SK-N-SH treated with all-trans-retinoic acid at 6 μM for 48 hours (cell line): ENCODE measurements at regions not wholly inside any gene's neighbourhood (a gene's known extent, or its start where the extent isn't known, plus 50 kb on each side); places are given as distances from the start of the nearest gene placed in this dataset.

Source experiments
- ATAC-seq: fragments of 200-7000 bp; cut with Tn5 transposase; 3 replicates; pipeline ENCODE4 v1.9.1; 2020; ENCODE audit warnings: mild to moderate bottlenecking, moderate library complexity
- ARNTL ChIP-seq: fragments of 450-650 bp; formaldehyde crosslinking; IDR thresholded peaks from 2 replicates; pipeline ENCODE4 v1.5.0; 2020; ENCODE audit warnings: low read depth, mild to moderate bottlenecking, moderate library complexity, borderline replicate concordance
- BACH2 ChIP-seq: fragments of 250-450 bp; sonication (Bioruptor Pico); IDR thresholded peaks from 2 replicates; pipeline ENCODE4 v1.9.0; 2021; ENCODE audit warnings: mild to moderate bottlenecking, borderline replicate concordance
- ESRRG ChIP-seq: fragments of 250-450 bp; sonication (Bioruptor Pico); IDR thresholded peaks from 2 replicates; pipeline ENCODE4 v1.6.1; 2021; ENCODE audit warnings: mild to moderate bottlenecking
- GLIS3 ChIP-seq: fragments of 250-450 bp; sonication (Bioruptor Pico); IDR thresholded peaks from 2 replicates; pipeline ENCODE4 v1.5.0; 2020; ENCODE audit warnings: mild to moderate bottlenecking, moderate library complexity
- ISL1 ChIP-seq: fragments of 250-450 bp; sonication (Bioruptor Pico); IDR thresholded peaks from 2 replicates; pipeline ENCODE4 v2.1.2; 2022; ENCODE audit warnings: mild to moderate bottlenecking, moderate library complexity
- OSR1 ChIP-seq: fragments of 250-450 bp; sonication (Bioruptor Pico); IDR thresholded peaks from 2 replicates; pipeline ENCODE4 v1.8.0; 2022; ENCODE audit warnings: moderate library complexity, mild to moderate bottlenecking, inconsistent platforms
- PPARA ChIP-seq: fragments of 250-450 bp; sonication (Bioruptor Pico); IDR thresholded peaks from 2 replicates; pipeline ENCODE4 v1.5.0; 2020; ENCODE audit warnings: mild to moderate bottlenecking, borderline replicate concordance
- RARB ChIP-seq: fragments of 250-450 bp; sonication (Bioruptor Pico); IDR thresholded peaks from 2 replicates; pipeline ENCODE4 v1.8.0; 2021; ENCODE audit warnings: mild to moderate bottlenecking, moderate library complexity
- SNAI2 ChIP-seq: fragments of 250-450 bp; sonication (Bioruptor Pico); IDR thresholded peaks from 2 replicates; pipeline ENCODE4 v1.5.0; 2020; ENCODE audit warnings: mild to moderate bottlenecking, moderate library complexity
- TCF4 ChIP-seq: fragments of 250-450 bp; sonication (Bioruptor Pico); IDR thresholded peaks from 2 replicates; pipeline ENCODE4 v1.8.0; 2021; ENCODE audit warnings: mild to moderate bottlenecking, moderate library complexity, borderline replicate concordance
- ZC3H10 ChIP-seq: fragments of 250-450 bp; sonication (Bioruptor Pico); IDR thresholded peaks from 2 replicates; pipeline ENCODE4 v1.5.1; 2021; ENCODE audit warnings: mild to moderate bottlenecking, moderate library complexity
- ZFP3 ChIP-seq: fragments of 250-450 bp; sonication (Bioruptor Pico); IDR thresholded peaks from 2 replicates; pipeline ENCODE4 v1.5.0; 2020; ENCODE audit warnings: mild to moderate bottlenecking, moderate library complexity
- ZFP30 ChIP-seq: fragments of 450-650 bp; formaldehyde crosslinking; IDR thresholded peaks from 2 replicates; pipeline ENCODE4 v1.5.0; 2022; ENCODE audit warnings: mild to moderate bottlenecking, moderate library complexity
- ZNF565 ChIP-seq: fragments of 450-650 bp; formaldehyde crosslinking; conservative IDR thresholded peaks from 2 replicates; pipeline ENCODE4 v1.5.0; 2020; ENCODE audit warnings: low read depth, mild to moderate bottlenecking, moderate library complexity
- ZNF70 ChIP-seq: fragments of 450-650 bp; formaldehyde crosslinking; IDR thresholded peaks from 2 replicates; pipeline ENCODE4 v1.5.0; 2020; ENCODE audit warnings: mild to moderate bottlenecking, moderate library complexity
- ZNF8 ChIP-seq: fragments of 450-650 bp; formaldehyde crosslinking; IDR thresholded peaks from 2 replicates; pipeline ENCODE4 v1.5.0; 2020; ENCODE audit warnings: mild to moderate bottlenecking, moderate library complexity
- TF ChIP-seq, protein P1 (sequence below): fragments of 250-450 bp; sonication (Bioruptor Pico); IDR thresholded peaks from 2 replicates; pipeline ENCODE4 v1.8.0; 2021; ENCODE audit warnings: low read depth, mild to moderate bottlenecking, moderate library complexity, borderline replicate concordance
- TF ChIP-seq, protein P2 (sequence below): fragments of 250-450 bp; sonication (Bioruptor Pico); IDR thresholded peaks from 2 replicates; pipeline ENCODE4 v1.5.1; 2020; ENCODE audit warnings: low read depth, mild to moderate bottlenecking, moderate library complexity
- TF ChIP-seq, protein P3 (sequence below): fragments of 250-450 bp; sonication (Bioruptor Pico); IDR thresholded peaks from 2 replicates; pipeline ENCODE4 v1.5.0; 2020; ENCODE audit warnings: mild to moderate bottlenecking, moderate library complexity
- TF ChIP-seq, protein P4 (sequence below): fragments of 250-450 bp; sonication (Bioruptor Pico); IDR thresholded peaks from 2 replicates; pipeline ENCODE4 v1.5.1; 2021; ENCODE audit warnings: mild to moderate bottlenecking, moderate library complexity

DNA sequence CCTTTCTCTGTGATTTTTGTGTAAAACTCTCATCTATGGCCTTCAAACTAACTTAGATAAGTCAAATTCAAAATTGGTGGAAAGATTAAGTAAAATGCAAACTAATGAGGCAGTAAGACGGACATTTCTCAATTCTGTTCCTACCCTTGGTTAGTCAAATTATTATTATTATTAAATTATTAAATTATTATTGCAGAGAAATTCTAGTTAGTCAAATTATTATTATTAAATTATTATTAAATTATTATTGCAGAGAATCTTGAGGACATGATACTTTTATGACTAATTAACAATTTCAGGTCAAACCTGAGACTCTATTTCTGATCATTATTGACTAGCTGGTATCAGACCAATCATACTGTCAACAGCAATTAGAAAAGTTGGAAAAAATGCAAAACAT, 845.0 kb upstream of the NECTIN3 start:
- TF ChIP-seq, protein P1, sequence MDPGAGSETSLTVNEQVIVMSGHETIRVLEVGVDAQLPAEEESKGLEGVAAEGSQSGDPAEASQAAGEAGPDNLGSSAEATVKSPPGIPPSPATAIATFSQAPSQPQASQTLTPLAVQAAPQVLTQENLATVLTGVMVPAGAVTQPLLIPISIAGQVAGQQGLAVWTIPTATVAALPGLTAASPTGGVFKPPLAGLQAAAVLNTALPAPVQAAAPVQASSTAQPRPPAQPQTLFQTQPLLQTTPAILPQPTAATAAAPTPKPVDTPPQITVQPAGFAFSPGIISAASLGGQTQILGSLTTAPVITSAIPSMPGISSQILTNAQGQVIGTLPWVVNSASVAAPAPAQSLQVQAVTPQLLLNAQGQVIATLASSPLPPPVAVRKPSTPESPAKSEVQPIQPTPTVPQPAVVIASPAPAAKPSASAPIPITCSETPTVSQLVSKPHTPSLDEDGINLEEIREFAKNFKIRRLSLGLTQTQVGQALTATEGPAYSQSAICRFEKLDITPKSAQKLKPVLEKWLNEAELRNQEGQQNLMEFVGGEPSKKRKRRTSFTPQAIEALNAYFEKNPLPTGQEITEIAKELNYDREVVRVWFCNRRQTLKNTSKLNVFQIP (CRISPR knock-in tag): no peak
- TF ChIP-seq ZFP30 (CRISPR knock-in tag) (no peak), TCF4 (CRISPR knock-in tag) (no peak), GLIS3 (no peak), ZFP3 (CRISPR knock-in tag) (no peak), RARB (no peak), BACH2 (CRISPR knock-in tag) (no peak), OSR1 (CRISPR knock-in tag) (no peak), ZC3H10 (CRISPR knock-in tag) (no peak), ZNF565 (CRISPR knock-in tag) (no peak), PPARA (CRISPR knock-in tag) (no peak), ARNTL (CRISPR knock-in tag) (no peak), SNAI2 (no peak), ESRRG (CRISPR knock-in tag) (no peak), ISL1 (CRISPR knock-in tag) (no peak)
- TF ChIP-seq, protein P2, sequence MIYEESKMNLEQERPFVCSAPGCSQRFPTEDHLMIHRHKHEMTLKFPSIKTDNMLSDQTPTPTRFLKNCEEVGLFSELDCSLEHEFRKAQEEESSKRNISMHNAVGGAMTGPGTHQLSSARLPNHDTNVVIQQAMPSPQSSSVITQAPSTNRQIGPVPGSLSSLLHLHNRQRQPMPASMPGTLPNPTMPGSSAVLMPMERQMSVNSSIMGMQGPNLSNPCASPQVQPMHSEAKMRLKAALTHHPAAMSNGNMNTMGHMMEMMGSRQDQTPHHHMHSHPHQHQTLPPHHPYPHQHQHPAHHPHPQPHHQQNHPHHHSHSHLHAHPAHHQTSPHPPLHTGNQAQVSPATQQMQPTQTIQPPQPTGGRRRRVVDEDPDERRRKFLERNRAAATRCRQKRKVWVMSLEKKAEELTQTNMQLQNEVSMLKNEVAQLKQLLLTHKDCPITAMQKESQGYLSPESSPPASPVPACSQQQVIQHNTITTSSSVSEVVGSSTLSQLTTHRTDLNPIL (CRISPR knock-in tag): no peak
- TF ChIP-seq, protein P3, sequence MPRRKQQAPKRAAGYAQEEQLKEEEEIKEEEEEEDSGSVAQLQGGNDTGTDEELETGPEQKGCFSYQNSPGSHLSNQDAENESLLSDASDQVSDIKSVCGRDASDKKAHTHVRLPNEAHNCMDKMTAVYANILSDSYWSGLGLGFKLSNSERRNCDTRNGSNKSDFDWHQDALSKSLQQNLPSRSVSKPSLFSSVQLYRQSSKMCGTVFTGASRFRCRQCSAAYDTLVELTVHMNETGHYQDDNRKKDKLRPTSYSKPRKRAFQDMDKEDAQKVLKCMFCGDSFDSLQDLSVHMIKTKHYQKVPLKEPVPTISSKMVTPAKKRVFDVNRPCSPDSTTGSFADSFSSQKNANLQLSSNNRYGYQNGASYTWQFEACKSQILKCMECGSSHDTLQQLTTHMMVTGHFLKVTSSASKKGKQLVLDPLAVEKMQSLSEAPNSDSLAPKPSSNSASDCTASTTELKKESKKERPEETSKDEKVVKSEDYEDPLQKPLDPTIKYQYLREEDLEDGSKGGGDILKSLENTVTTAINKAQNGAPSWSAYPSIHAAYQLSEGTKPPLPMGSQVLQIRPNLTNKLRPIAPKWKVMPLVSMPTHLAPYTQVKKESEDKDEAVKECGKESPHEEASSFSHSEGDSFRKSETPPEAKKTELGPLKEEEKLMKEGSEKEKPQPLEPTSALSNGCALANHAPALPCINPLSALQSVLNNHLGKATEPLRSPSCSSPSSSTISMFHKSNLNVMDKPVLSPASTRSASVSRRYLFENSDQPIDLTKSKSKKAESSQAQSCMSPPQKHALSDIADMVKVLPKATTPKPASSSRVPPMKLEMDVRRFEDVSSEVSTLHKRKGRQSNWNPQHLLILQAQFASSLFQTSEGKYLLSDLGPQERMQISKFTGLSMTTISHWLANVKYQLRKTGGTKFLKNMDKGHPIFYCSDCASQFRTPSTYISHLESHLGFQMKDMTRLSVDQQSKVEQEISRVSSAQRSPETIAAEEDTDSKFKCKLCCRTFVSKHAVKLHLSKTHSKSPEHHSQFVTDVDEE: no peak
- TF ChIP-seq, all 23 proteins: peak for 0
- ATAC-seq: no peak

DNA sequence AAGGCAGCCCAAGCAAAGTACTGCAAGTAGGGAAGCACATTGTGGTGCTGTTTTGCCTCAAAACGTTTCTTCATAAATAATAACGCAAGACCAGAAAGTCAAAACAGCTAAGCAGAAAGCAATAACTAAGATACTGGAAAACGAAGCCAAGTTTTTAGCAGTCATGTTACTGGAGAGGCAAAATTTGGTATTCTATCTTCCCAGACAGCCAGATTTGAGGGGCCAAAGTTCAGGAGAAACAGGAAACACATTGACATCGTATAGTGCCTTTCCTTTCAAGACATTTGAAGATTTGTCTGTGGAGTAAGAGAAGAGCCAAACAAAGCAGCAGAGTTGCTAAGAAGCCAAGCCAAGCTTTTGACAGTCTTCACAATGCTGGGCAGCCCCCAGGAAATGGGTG, 843.6 kb upstream of the NECTIN3 start:
- no peak for TF ChIP-seq TCF4 (CRISPR knock-in tag)
- TF ChIP-seq PPARA (CRISPR knock-in tag): no peak
- TF ChIP-seq RARB: no peak
- no peak for TF ChIP-seq OSR1 (CRISPR knock-in tag)
- no peak for TF ChIP-seq GLIS3
- no peak for ATAC-seq

DNA sequence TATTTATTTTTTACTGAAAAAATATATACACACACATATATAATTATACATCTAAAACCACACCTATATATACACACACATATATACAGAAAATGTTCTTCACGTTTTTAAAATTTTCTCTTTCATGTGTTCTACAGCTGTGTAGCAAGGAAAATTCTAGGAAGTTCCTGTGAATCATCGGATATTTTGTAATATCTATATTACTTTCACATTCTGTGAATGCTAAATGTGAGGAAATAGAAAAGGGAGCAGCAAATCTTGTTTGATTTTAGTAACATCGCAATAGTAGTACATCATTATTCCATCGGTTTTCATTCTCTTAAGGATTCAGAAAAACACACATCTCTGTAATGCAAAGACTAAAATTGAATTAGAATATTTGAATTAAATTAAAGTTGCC, 836.8 kb upstream of the NECTIN3 start:
- no peak for TF ChIP-seq ZC3H10 (CRISPR knock-in tag)
- TF ChIP-seq ZNF70 (CRISPR knock-in tag): no peak
- no peak for TF ChIP-seq GLIS3
- no peak for TF ChIP-seq SNAI2
- no peak for TF ChIP-seq ZFP3 (CRISPR knock-in tag)
- TF ChIP-seq ZNF565 (CRISPR knock-in tag): no peak
- TF ChIP-seq ZFP30 (CRISPR knock-in tag): no peak
- TF ChIP-seq, protein P2 (CRISPR knock-in tag): no peak
- no peak for TF ChIP-seq TCF4 (CRISPR knock-in tag)
- TF ChIP-seq, protein P1 (CRISPR knock-in tag): no peak
- TF ChIP-seq ARNTL (CRISPR knock-in tag): no peak
- no peak for TF ChIP-seq RARB
- TF ChIP-seq ZNF8 (CRISPR knock-in tag): no peak
- TF ChIP-seq, protein P4, sequence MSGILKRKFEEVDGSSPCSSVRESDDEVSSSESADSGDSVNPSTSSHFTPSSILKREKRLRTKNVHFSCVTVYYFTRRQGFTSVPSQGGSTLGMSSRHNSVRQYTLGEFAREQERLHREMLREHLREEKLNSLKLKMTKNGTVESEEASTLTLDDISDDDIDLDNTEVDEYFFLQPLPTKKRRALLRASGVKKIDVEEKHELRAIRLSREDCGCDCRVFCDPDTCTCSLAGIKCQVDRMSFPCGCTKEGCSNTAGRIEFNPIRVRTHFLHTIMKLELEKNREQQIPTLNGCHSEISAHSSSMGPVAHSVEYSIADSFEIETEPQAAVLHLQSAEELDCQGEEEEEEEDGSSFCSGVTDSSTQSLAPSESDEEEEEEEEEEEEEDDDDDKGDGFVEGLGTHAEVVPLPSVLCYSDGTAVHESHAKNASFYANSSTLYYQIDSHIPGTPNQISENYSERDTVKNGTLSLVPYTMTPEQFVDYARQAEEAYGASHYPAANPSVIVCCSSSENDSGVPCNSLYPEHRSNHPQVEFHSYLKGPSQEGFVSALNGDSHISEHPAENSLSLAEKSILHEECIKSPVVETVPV (CRISPR knock-in tag): no peak
- TF ChIP-seq PPARA (CRISPR knock-in tag): no peak
- ATAC-seq: no peak
